B cell (primary cell): ENCODE measurements at regions not wholly inside any gene's neighbourhood (a gene's known extent, or its start where the extent isn't known, plus 50 kb on each side); places are given as distances from the start of the nearest gene placed in this dataset.

Source experiments
- ATAC-seq: fragments of 200-7000 bp; cut with Tn5 transposase; one replicate; pipeline ENCODE4 v1.10.0; 2021; ENCODE audit warnings: low read depth, mild to moderate bottlenecking, moderate number of reproducible peaks, moderate library complexity
- CTCF ChIA-PET: fragments of 350-600 bp; sonication (Branson Sonifier 250); formaldehyde crosslinking; loops from one replicate; lab custom pipeline; 2021; ENCODE audit warnings: antibody characterized with exemption, inconsistent platforms; lab: Charles Lee
- POLR2A ChIA-PET: fragments of 350-600 bp; sonication (Branson Sonifier 250); formaldehyde crosslinking; loops from one replicate; lab custom pipeline; 2021; ENCODE audit warnings: antibody characterized with exemption; lab: Charles Lee
- DNase-seq: peaks from one replicate; pipeline ENCODE4 v3.0.0; 2013
- H2AFZ ChIP-seq: 2 replicates; pipeline ENCODE4 v1.6.1; 2012; ENCODE audit warnings: mild to moderate bottlenecking, low read depth, low read length; ENCODE audit not compliant: insufficient read depth, poor library complexity, severe bottlenecking
- H3K27ac ChIP-seq, 2 donors: 1 replicate in 1 of 2; 2 replicates in 1 of 2; pipeline ENCODE4 v1.5.1; 2012 to 2013; ENCODE audit warnings: low read length in 2 of 2, mild to moderate bottlenecking in 2 of 2, moderate library complexity in 1 of 2
- H3K27me3 ChIP-seq, 4 experiments: fragments of 200-600 bp in 1 of 4; sonication (generic) in 1 of 4; replicated peaks in 1 of 4; 1 replicate in 2 of 4; 2 replicates in 2 of 4; pipeline versions ENCODE4 v1.6.1 to v1.7.0; 2013 to 2016; ENCODE audit warnings: low read length in 3 of 4, mild to moderate bottlenecking in 2 of 4, mixed read lengths in 1 of 4, moderate library complexity in 1 of 4; ENCODE audit not compliant: insufficient read depth in 4 of 4, control insufficient read depth in 3 of 4; ENCODE audit errors: control extremely low read depth in 1 of 4
- H3K36me3 ChIP-seq, 2 experiments: replicated peaks in 1 of 2; 1 replicate in 1 of 2; 2 replicates in 1 of 2; pipeline versions ENCODE4 v1.6.1 to v1.7.1; 2013; ENCODE audit warnings: low read length in 1 of 2; ENCODE audit not compliant: insufficient read depth in 2 of 2, control insufficient read depth in 1 of 2; ENCODE audit errors: control extremely low read depth in 1 of 2, extremely low read depth in 1 of 2
- H3K4me1 ChIP-seq, 2 donors: fragments of 200-600 bp in 1 of 2; sonication (generic) in 1 of 2; 1 replicate in 1 of 2; 2 replicates in 1 of 2; pipeline versions ENCODE4 v1.5.1 to v1.6.1; 2013 to 2017; ENCODE audit warnings: low read length in 2 of 2; ENCODE audit not compliant: control insufficient read depth in 2 of 2, insufficient read depth in 2 of 2
- H3K4me2 ChIP-seq: replicated peaks from 2 replicates; pipeline ENCODE3; 2012; ENCODE audit warnings: mild to moderate bottlenecking, low read depth, low read length; ENCODE audit not compliant: poor library complexity, severe bottlenecking
- H3K4me3 ChIP-seq, 5 experiments: fragments of 200-600 bp in 1 of 5; sonication (generic) in 1 of 5; 1 replicate in 3 of 5; 2 replicates in 2 of 5; pipeline versions ENCODE4 v1.5.1 to v1.7.0; 2011 to 2016; ENCODE audit warnings: low read length in 4 of 5, mild to moderate bottlenecking in 4 of 5, low read depth in 2 of 5, control low read depth in 1 of 5, moderate library complexity in 1 of 5; ENCODE audit not compliant: insufficient read depth in 1 of 5; ENCODE audit errors: control extremely low read depth in 1 of 5, extremely low read depth in 1 of 5
- H3K79me2 ChIP-seq: fragments of 200-600 bp; sonication (generic); one replicate; pipeline ENCODE4 v1.6.0; 2016; ENCODE audit warnings: low read length; ENCODE audit not compliant: control insufficient read depth, insufficient read depth
- H3K9ac ChIP-seq: fragments of 200-600 bp; sonication (generic); 2 replicates; pipeline ENCODE4 v1.6.1; 2017; ENCODE audit warnings: mild to moderate bottlenecking, low read length, moderate library complexity
- H3K9me3 ChIP-seq, 3 donors: one replicate each; pipeline versions ENCODE4 v1.6.1 to v1.7.1; 2013; ENCODE audit warnings: low read length in 2 of 3; ENCODE audit not compliant: control insufficient read depth in 2 of 3, insufficient read depth in 1 of 3; ENCODE audit errors: control extremely low read depth in 1 of 3
- H4K20me1 ChIP-seq: 2 replicates; pipeline ENCODE4 v1.6.0; 2012; ENCODE audit warnings: mild to moderate bottlenecking, low read length; ENCODE audit not compliant: insufficient read depth, control insufficient read depth, poor library complexity, severe bottlenecking
- H3K27ac Mint-ChIP-seq: one replicate; pipeline ENCODE4 v1.8.0; 2021; ENCODE audit warnings: mixed read lengths
- H3K27me3 Mint-ChIP-seq: one replicate; pipeline ENCODE4 v1.8.0; 2021; ENCODE audit warnings: mixed read lengths
- H3K4me1 Mint-ChIP-seq: one replicate; pipeline ENCODE4 v1.8.0; 2021; ENCODE audit warnings: mixed read lengths
- H3K4me3 Mint-ChIP-seq: one replicate; pipeline ENCODE4 v1.8.0; 2021; ENCODE audit warnings: mixed read lengths
- H3K9me3 Mint-ChIP-seq: one replicate; pipeline ENCODE4 v1.8.0; 2022; ENCODE audit warnings: mixed read lengths; ENCODE audit not compliant: insufficient read depth
- CTCF ChIP-seq: fragments of 200-600 bp; IDR thresholded peaks from one replicate; pipeline ENCODE4 v1.8.0; 2022; ENCODE audit warnings: antibody characterized with exemption, mild to moderate bottlenecking
- EZH2 ChIP-seq: IDR thresholded peaks from 2 replicates; pipeline ENCODE4 v1.6.1; 2012; ENCODE audit warnings: borderline replicate concordance, low read depth, mild to moderate bottlenecking, moderate library complexity, low read length; ENCODE audit not compliant: insufficient read depth, poor library complexity, severe bottlenecking
- WGBS: methylation state at CpG from one replicate; pipeline ENCODE4 v1.1.5; 2013; ENCODE audit warnings: missing lambda C conversion rate; ENCODE audit not compliant: insufficient coverage; 5-methylcytosine and 5-hydroxymethylcytosine counted together
- intact Hi-C: fragments of 100-400 bp; cut with micrococcal nuclease; formaldehyde crosslinking; loops from one replicate; pipeline ENCODE4 v1.10.0; 2022

- Histone ChIP-seq H3K4me1 (no peaks in the 10 kb centered on the region), H2AFZ (no peak overlapping the region), H3K27ac (no peak overlapping the region), H3K36me3 (no peaks in the 10 kb centered on the region), H3K9ac (no peak overlapping the region), H3K27me3 (no peaks in the 10 kb centered on the region), H4K20me1 (no peaks in the 10 kb centered on the region), H3K4me3 (no peak overlapping the region), H3K9me3 (peaks cover 0 to 25% (median 2%) of the 10 kb centered on the region in 3 donors), H3K79me2 (no peaks in the 10 kb centered on the region), H3K4me2 (no peak overlapping the region)
- Mint-ChIP-seq H3K9me3 (no peaks in the 10 kb centered on the region), H3K27ac (no peak overlapping the region), H3K4me3 (no peak overlapping the region), H3K4me1 (no peaks in the 10 kb centered on the region), H3K27me3 (peaks cover 6% of the 10 kb centered on the region)
- POLR2A ChIA-PET = no interaction called here
- ATAC-seq = no peak
- no peak for DNase-seq
- TF ChIP-seq CTCF (no peak), EZH2 (no peak)
- CTCF ChIA-PET = no interaction called here
- WGBS = 92% methylated on average over 4 of the region's 5 CpGs
- intact Hi-C loops = no loop called here
Measured at GRCh38 chr16:86649875-86650274, 71.5 kb downstream of the FOXL1 start.

DNA sequence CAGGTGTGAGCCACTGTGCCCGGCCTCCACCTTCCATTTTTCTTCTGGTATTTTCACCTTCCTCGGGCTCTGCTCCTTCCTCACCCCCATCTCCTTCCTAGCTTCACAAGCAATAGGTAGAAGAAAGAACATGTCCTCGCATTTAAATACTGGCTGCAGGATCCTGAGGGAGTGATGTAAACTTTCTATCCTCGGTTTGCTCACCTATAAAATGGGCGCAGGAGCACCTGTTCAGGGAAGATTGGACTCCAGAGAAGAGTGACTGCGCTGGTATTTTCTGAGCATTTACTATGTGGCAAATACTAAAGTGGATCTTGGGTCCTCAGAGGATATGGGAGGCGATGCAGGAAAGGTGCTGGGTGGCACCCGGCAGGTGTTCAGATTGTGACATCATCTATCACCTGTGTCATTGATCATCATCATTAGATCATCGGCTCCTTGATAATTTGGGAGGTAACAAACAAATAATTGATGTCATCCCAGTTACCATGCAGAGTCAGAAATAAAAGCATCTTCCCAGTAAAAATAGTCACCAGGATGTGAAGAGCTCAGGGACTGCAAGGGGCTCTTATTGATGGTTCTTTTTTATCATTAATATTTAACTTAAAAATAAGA is 72.8 kb downstream of the FOXL1 start:
- no peaks in the 10 kb centered on the region for H3K27me3 Mint-ChIP-seq
- peaks cover under 1% of the 10 kb centered on the region for H3K9me3 Mint-ChIP-seq
- WGBS = 91% methylated on average over 6 of the region's 9 CpGs
- Histone ChIP-seq H3K9me3 (peaks cover 0 to 25% (median 2%) of the 10 kb centered on the region in 3 donors), H3K4me1 (no peaks in the 10 kb centered on the region), H3K79me2 (no peaks in the 10 kb centered on the region), H3K36me3 (no peaks in the 10 kb centered on the region), H3K4me3 (no peak overlapping the region), H4K20me1 (no peaks in the 10 kb centered on the region), H3K27ac (no peak overlapping the region), H3K4me2 (no peak overlapping the region), H3K9ac (no peak overlapping the region), H2AFZ (no peak overlapping the region), H3K27me3 (no peaks in the 10 kb centered on the region)
- no peak overlapping the region for H3K4me3 Mint-ChIP-seq
- ChIA-PET CTCF (no interaction called here), POLR2A (no interaction called here)
- ATAC-seq (no peak), DNase-seq (no peak)
- intact Hi-C loops = no loop called here
- H3K27ac Mint-ChIP-seq = no peak overlapping the region
- H3K4me1 Mint-ChIP-seq = no peaks in the 10 kb centered on the region
- TF ChIP-seq EZH2 (no peak), CTCF (no peak)
